GM13977 (cell line): ENCODE measurements at regions not wholly inside any gene's neighbourhood (a gene's known extent, or its start where the extent isn't known, plus 50 kb on each side); places are given as distances from the start of the nearest gene placed in this dataset.

Experiments used
- DNase-seq: peaks from one replicate; pipeline ENCODE4 v3.0.0; 2012; ENCODE audit warnings: low spot score
- CTCF ChIP-seq: IDR thresholded peaks from 2 replicates; pipeline ENCODE4 v1.5.1; 2012; ENCODE audit warnings: mild to moderate bottlenecking, control low read depth; ENCODE audit not compliant: insufficient read depth; ENCODE audit errors: extremely low read depth, missing control alignments
- in situ Hi-C: fragments of 300-500 bp; cut with MboI; formaldehyde crosslinking; loops from one replicate; pipeline ENCODE4 v1.12.0; 2022; ENCODE audit warnings: low sequenced_read_pairs, low pct_unique_long_range_greater_than_20kb, mixed read lengths, inconsistent platforms; ENCODE audit not compliant: unreplicated experiment

- TF ChIP-seq CTCF = no peak
- DNase-seq = no peak
- in situ Hi-C loops = no loop called here
Measured at GRCh38 chr7:3206771-3207191, 94.3 kb upstream of the SDK1 start.

- in situ Hi-C loops = no loop called here
- TF ChIP-seq CTCF = no peak
- no peak for DNase-seq
Measured at GRCh38 chr7:3207387-3207902, 93.6 kb upstream of the SDK1 start.

- DNase-seq = no peak
- in situ Hi-C loops = no loop called here
- TF ChIP-seq CTCF = no peak
Measured at GRCh38 chr7:3210531-3210930, 90.5 kb upstream of the SDK1 start.

- DNase-seq = no peak
- in situ Hi-C loops = no loop called here
- no peak for TF ChIP-seq CTCF
Measured at GRCh38 chr7:3214090-3214413, 87.0 kb upstream of the SDK1 start.

- DNase-seq = no peak
- in situ Hi-C loops = no loop called here
- no peak for TF ChIP-seq CTCF
Measured at GRCh38 chr7:3215624-3216585, 85.1 kb upstream of the SDK1 start.

- DNase-seq = no peak
- in situ Hi-C loops = no loop called here
- TF ChIP-seq CTCF = no peak
Measured at GRCh38 chr7:3217166-3217565, 83.9 kb upstream of the SDK1 start.
